ENCODE measurements at regions not wholly inside any gene's neighbourhood (a gene's known extent, or its start where the extent isn't known, plus 50 kb on each side); places are given as distances from the start of the nearest gene placed in this dataset.

DNA sequence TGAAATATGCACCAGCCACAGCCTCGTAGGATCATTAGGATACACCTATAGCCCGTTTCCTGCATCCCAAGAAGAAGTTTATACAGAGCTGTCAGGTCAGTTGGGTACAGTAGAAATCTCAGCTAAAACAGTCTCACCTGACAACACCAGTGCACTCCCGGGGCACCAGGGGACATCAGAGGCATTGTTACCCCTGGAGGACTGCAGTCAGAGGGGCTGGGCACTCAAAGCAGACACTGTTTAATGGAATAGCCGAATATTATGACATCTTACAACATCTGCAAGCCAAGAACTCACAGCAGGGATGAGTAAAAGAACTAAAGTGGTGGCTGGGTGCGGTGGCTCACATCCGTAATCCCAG lies 93.0 kb upstream of the ID2 start:
- Histone ChIP-seq H3K36me3 (ENCODE audit: insufficient read depth, low read length) (no peaks in the 10 kb centered on the region), H3K27me3 (ENCODE audit: insufficient read depth, low read depth, low read length) (no peaks in the 10 kb centered on the region), H3K9me2 (ENCODE audit: insufficient read depth, low read length) (no peaks in the 10 kb centered on the region), H3K9ac (ENCODE audit: low read length) (no peak overlapping the region), H3K4me3 (ENCODE audit: low read length) (no peak overlapping the region), H3K27ac (ENCODE audit: low read length) (no peak overlapping the region), H4K20me1 (ENCODE audit: insufficient read depth) (no peaks in the 10 kb centered on the region), H3F3A (ENCODE audit: insufficient read depth, low read length, poor library complexity, severe bottlenecking) (no peaks in the 10 kb centered on the region), H3K9me3 (ENCODE audit: low read length) (no peaks in the 10 kb centered on the region), H2AFZ (ENCODE audit: low read depth, low read length) (no peak overlapping the region), H3K79me2 (replicated peaks; ENCODE audit: insufficient read depth, low read length) (no peaks in the 10 kb centered on the region), H3K4me2 (ENCODE audit: low read length) (no peak overlapping the region)
- no peak for TF ChIP-seq RAD21 (conservative IDR thresholded peaks at IDR 0.05)
- TF ChIP-seq EZH2 (IDR thresholded peaks at IDR 0.05; ENCODE audit: borderline replicate concordance, insufficient read depth, low read length, poor library complexity, severe bottlenecking) = no peak
- TF ChIP-seq TAF1 (IDR thresholded peaks at IDR 0.05; ENCODE audit: low read depth) = no peak
- TF ChIP-seq, protein P1, sequence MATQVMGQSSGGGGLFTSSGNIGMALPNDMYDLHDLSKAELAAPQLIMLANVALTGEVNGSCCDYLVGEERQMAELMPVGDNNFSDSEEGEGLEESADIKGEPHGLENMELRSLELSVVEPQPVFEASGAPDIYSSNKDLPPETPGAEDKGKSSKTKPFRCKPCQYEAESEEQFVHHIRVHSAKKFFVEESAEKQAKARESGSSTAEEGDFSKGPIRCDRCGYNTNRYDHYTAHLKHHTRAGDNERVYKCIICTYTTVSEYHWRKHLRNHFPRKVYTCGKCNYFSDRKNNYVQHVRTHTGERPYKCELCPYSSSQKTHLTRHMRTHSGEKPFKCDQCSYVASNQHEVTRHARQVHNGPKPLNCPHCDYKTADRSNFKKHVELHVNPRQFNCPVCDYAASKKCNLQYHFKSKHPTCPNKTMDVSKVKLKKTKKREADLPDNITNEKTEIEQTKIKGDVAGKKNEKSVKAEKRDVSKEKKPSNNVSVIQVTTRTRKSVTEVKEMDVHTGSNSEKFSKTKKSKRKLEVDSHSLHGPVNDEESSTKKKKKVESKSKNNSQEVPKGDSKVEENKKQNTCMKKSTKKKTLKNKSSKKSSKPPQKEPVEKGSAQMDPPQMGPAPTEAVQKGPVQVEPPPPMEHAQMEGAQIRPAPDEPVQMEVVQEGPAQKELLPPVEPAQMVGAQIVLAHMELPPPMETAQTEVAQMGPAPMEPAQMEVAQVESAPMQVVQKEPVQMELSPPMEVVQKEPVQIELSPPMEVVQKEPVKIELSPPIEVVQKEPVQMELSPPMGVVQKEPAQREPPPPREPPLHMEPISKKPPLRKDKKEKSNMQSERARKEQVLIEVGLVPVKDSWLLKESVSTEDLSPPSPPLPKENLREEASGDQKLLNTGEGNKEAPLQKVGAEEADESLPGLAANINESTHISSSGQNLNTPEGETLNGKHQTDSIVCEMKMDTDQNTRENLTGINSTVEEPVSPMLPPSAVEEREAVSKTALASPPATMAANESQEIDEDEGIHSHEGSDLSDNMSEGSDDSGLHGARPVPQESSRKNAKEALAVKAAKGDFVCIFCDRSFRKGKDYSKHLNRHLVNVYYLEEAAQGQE (IDR thresholded peaks at IDR 0.05; ENCODE audit: borderline replicate concordance) = no peak
- TF ChIP-seq, protein P2, sequence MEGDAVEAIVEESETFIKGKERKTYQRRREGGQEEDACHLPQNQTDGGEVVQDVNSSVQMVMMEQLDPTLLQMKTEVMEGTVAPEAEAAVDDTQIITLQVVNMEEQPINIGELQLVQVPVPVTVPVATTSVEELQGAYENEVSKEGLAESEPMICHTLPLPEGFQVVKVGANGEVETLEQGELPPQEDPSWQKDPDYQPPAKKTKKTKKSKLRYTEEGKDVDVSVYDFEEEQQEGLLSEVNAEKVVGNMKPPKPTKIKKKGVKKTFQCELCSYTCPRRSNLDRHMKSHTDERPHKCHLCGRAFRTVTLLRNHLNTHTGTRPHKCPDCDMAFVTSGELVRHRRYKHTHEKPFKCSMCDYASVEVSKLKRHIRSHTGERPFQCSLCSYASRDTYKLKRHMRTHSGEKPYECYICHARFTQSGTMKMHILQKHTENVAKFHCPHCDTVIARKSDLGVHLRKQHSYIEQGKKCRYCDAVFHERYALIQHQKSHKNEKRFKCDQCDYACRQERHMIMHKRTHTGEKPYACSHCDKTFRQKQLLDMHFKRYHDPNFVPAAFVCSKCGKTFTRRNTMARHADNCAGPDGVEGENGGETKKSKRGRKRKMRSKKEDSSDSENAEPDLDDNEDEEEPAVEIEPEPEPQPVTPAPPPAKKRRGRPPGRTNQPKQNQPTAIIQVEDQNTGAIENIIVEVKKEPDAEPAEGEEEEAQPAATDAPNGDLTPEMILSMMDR (IDR thresholded peaks at IDR 0.05; ENCODE audit: poor library complexity, severe bottlenecking) = no peak
- TF ChIP-seq MXI1 (conservative IDR thresholded peaks at IDR 0.05; ENCODE audit: poor library complexity, severe bottlenecking) = no peak
- no peak for TF ChIP-seq POLR2AphosphoS5 (IDR thresholded peaks at IDR 0.05)
- TF ChIP-seq SMC3 (conservative IDR thresholded peaks at IDR 0.05; ENCODE audit: poor library complexity) = no peak
- TF ChIP-seq EP300 (conservative IDR thresholded peaks at IDR 0.05; ENCODE audit: poor library complexity, severe bottlenecking) = no peak

DNA sequence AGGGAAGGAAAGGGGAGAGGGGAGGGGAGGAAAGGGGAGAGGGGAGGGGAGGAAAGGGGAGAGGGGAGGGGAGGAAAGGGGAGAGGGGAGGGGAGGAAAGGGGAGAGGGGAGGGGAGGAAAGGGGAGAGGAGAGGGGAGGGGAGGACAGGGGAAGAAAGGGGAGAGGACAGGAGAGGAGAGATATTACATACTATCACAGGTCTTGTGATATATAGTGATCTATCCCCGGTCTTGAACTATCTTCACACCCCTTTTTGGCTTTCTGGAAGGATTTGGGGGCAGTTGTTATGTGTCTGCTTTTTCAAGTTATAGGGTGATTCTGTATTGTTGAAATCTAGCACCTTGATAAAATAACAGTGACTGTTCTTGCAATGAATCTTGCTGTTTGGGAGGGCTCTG lies 92.1 kb upstream of the ID2 start:
- no peaks in the 10 kb centered on the region for H3K9me2 ChIP-seq (ENCODE audit: insufficient read depth, low read length)

More for the DNA sequence above, 92.1 kb upstream of the ID2 start:
- Histone ChIP-seq H3K27me3 (ENCODE audit: insufficient read depth, low read depth, low read length) (no peaks in the 10 kb centered on the region), H3F3A (ENCODE audit: insufficient read depth, low read length, poor library complexity, severe bottlenecking) (no peaks in the 10 kb centered on the region), H3K9me3 (ENCODE audit: low read length) (no peaks in the 10 kb centered on the region), H3K36me3 (ENCODE audit: insufficient read depth, low read length) (no peaks in the 10 kb centered on the region), H3K27ac (ENCODE audit: low read length) (no peak overlapping the region), H3K4me2 (ENCODE audit: low read length) (no peak overlapping the region), H4K20me1 (ENCODE audit: insufficient read depth) (no peaks in the 10 kb centered on the region), H3K9ac (ENCODE audit: low read length) (no peak overlapping the region), H2AFZ (ENCODE audit: low read depth, low read length) (no peak overlapping the region), H3K4me3 (ENCODE audit: low read length) (no peak overlapping the region), H3K79me2 (replicated peaks; ENCODE audit: insufficient read depth, low read length) (no peaks in the 10 kb centered on the region)
- TF ChIP-seq, protein P1 (IDR thresholded peaks at IDR 0.05; ENCODE audit: borderline replicate concordance) = no peak
- TF ChIP-seq EZH2 (IDR thresholded peaks at IDR 0.05; ENCODE audit: borderline replicate concordance, insufficient read depth, low read length, poor library complexity, severe bottlenecking) = no peak
- no peak for TF ChIP-seq TAF1 (IDR thresholded peaks at IDR 0.05; ENCODE audit: low read depth)
- TF ChIP-seq, protein P2 (IDR thresholded peaks at IDR 0.05; ENCODE audit: poor library complexity, severe bottlenecking) = no peak
- no peak for TF ChIP-seq POLR2AphosphoS5 (IDR thresholded peaks at IDR 0.05)
- no peak for TF ChIP-seq EP300 (conservative IDR thresholded peaks at IDR 0.05; ENCODE audit: poor library complexity, severe bottlenecking)
- no peak for TF ChIP-seq MXI1 (conservative IDR thresholded peaks at IDR 0.05; ENCODE audit: poor library complexity, severe bottlenecking)
- no peak for TF ChIP-seq RAD21 (conservative IDR thresholded peaks at IDR 0.05)
- no peak for TF ChIP-seq SMC3 (conservative IDR thresholded peaks at IDR 0.05; ENCODE audit: poor library complexity)

Measured in neural cell (in vitro differentiated cells).